ENCODE measurements at regions not wholly inside any gene's neighbourhood (a gene's known extent, or its start where the extent isn't known, plus 50 kb on each side); places are given as distances from the start of the nearest gene placed in this dataset.

DNA sequence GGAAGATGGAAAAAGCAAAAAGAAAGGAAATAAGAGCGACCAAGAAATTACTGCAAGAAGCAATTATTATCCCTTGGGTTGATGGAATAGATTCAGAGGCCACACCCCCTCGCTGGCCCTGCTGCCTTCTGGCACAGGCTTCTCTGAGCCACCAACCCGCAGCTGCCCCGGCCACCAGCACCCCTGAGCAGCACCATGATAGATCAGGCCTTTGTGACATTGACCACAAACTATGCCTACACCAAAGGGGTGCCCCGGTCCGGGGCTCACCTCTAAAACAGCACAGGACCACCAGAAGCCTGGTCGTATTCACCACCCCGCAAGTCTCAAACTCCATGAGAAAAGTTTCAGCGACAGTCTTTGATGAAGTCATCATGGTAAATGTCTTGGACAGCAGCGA is 1059.3 kb downstream of the SLITRK1 start:
- no peak for DNase-seq (ENCODE audit: extremely low read depth, low read depth)
- no peak overlapping the region for H3K4me3 ChIP-seq (replicated peaks; ENCODE audit: low read depth, low read length)
- TF ChIP-seq, protein P1, sequence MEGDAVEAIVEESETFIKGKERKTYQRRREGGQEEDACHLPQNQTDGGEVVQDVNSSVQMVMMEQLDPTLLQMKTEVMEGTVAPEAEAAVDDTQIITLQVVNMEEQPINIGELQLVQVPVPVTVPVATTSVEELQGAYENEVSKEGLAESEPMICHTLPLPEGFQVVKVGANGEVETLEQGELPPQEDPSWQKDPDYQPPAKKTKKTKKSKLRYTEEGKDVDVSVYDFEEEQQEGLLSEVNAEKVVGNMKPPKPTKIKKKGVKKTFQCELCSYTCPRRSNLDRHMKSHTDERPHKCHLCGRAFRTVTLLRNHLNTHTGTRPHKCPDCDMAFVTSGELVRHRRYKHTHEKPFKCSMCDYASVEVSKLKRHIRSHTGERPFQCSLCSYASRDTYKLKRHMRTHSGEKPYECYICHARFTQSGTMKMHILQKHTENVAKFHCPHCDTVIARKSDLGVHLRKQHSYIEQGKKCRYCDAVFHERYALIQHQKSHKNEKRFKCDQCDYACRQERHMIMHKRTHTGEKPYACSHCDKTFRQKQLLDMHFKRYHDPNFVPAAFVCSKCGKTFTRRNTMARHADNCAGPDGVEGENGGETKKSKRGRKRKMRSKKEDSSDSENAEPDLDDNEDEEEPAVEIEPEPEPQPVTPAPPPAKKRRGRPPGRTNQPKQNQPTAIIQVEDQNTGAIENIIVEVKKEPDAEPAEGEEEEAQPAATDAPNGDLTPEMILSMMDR (IDR thresholded peaks at IDR 0.05; ENCODE audit: low read depth, low read length, missing control alignments) = no peak

DNA sequence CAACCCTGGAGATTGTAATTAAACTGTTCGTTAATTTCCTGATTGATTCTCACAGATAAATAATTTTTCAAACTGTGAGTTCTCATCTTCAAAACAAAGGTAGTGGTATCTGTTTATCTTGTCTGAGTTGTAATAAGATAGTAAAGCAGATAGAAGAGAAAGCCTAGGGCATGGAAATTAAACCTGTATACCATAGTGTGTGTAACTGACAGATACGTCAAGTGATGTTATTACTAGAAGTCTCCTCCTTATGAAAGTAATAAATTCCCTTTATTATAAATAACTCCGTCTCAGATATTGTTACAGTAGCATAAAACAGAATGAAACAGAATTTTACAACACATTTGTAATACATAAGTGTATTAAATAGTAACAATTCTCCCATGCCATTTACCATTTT is 1065.1 kb downstream of the SLITRK1 start:
- DNase-seq (ENCODE audit: extremely low read depth, low read depth) = no peak
- TF ChIP-seq, protein P1 (IDR thresholded peaks at IDR 0.05; ENCODE audit: low read depth, low read length, missing control alignments) = no peak
- H3K4me3 ChIP-seq (replicated peaks; ENCODE audit: low read depth, low read length) = no peak overlapping the region

GRCh38 chr13:82815791-82816190 is 1066.5 kb downstream of the SLITRK1 start:
- no peak for DNase-seq (ENCODE audit: extremely low read depth, low read depth)
- TF ChIP-seq, protein P1 (IDR thresholded peaks at IDR 0.05; ENCODE audit: low read depth, low read length, missing control alignments) = no peak
- no peak overlapping the region for H3K4me3 ChIP-seq (replicated peaks; ENCODE audit: low read depth, low read length)

GRCh38 chr13:82803341-82803740 is 1078.9 kb downstream of the SLITRK1 start:
- no peak overlapping the region for H3K4me3 ChIP-seq (replicated peaks; ENCODE audit: low read depth, low read length)
- TF ChIP-seq, protein P1 (IDR thresholded peaks at IDR 0.05; ENCODE audit: low read depth, low read length, missing control alignments) = no peak
- DNase-seq (ENCODE audit: extremely low read depth, low read depth) = no peak

- DNase-seq (ENCODE audit: extremely low read depth, low read depth) = no peak
- H3K4me3 ChIP-seq (replicated peaks; ENCODE audit: low read depth, low read length) = no peak overlapping the region
Measured at GRCh38 chr13:82802528-82802927, 1079.7 kb downstream of the SLITRK1 start.

DNA sequence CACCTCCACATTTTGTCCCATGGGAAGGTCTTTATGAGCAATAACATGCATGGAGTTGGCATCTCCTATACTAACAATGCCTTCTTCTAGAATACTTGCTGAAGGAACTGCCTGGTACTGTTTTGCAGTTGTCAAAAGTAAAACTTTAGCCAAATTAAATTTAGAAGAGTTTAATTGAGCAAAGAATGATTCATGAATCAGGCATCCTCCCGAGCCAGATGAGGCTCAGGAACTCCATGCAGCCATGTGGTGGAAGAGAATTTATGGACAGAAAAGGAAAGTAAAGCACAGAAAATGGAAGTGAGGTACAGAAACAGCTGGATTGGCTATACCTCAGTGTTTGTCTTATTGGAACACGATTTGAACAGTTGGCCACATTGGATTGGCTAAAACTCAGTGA is 1081.9 kb downstream of the SLITRK1 start:
- DNase-seq (ENCODE audit: extremely low read depth, low read depth) = no peak
- H3K4me3 ChIP-seq (replicated peaks; ENCODE audit: low read depth, low read length) = no peak overlapping the region
- TF ChIP-seq, protein P1 (IDR thresholded peaks at IDR 0.05; ENCODE audit: low read depth, low read length, missing control alignments) = no peak

More at GRCh38 chr13:82802528-82802927, 1079.7 kb downstream of the SLITRK1 start:
- TF ChIP-seq, protein P1 (IDR thresholded peaks at IDR 0.05; ENCODE audit: low read depth, low read length, missing control alignments) = no peak

- DNase-seq (ENCODE audit: extremely low read depth, low read depth) = no peak
- H3K4me3 ChIP-seq (replicated peaks; ENCODE audit: low read depth, low read length) = no peak overlapping the region
- TF ChIP-seq, protein P1 (IDR thresholded peaks at IDR 0.05; ENCODE audit: low read depth, low read length, missing control alignments) = no peak
Measured at GRCh38 chr13:82797876-82798275, 1084.4 kb downstream of the SLITRK1 start.
